ENCODE measurements at regions not wholly inside any gene's neighbourhood (a gene's known extent, or its start where the extent isn't known, plus 50 kb on each side); places are given as distances from the start of the nearest gene placed in this dataset.

DNA sequence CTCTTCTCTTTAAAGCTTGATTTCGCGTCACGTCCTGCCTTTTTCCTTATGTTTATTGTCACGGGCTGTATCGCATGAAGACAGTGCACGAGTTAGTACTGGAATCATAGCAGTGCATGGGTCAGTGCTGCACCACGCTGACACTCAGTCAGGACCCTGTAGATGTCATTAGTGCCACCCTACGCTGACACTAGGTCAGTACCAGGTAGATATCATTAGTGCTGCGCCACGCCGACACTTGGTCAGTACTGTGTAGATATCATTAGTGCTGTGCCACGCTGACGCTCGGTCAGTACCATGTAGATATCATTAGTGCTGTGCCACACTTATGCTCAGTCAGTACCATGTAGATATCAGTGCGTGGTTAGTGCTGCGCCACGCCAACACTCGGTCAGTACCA, 106.2 kb upstream of the ZNF469 start:
- TF ChIP-seq CTCF (IDR thresholded peaks at IDR 0.05; ENCODE audit: borderline replicate concordance, extremely low read depth, low read length, poor library complexity, severe bottlenecking): no peak
- TF ChIP-seq EZH2 (IDR thresholded peaks at IDR 0.05; ENCODE audit: borderline replicate concordance, low read depth, low read length, severe bottlenecking): no peak
